ENCODE measurements at regions not wholly inside any gene's neighbourhood (a gene's known extent, or its start where the extent isn't known, plus 50 kb on each side); places are given as distances from the start of the nearest gene placed in this dataset.

DNA sequence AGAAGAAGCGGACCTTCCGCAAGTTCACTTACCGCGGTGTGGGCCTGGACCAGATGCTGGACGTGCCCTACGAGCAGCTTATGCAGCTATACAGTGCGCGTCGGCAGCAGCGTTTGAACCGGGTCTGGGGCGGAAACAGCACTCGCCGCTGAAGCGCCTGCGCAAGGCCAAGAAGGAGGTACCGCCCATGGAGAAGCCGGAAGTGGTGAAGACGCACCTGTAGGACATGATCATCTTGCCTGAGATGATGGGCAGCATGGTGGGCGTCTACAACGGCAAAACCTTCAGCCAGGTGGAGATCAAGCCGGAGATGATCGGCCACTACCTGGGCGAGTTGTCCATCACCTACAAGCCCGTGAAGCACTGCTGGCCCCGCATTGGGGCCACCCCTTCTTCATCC lies 390.4 kb upstream of the MEIS2 start:
- TF ChIP-seq, protein P1, sequence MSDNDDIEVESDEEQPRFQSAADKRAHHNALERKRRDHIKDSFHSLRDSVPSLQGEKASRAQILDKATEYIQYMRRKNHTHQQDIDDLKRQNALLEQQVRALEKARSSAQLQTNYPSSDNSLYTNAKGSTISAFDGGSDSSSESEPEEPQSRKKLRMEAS (IDR thresholded peaks at IDR 0.05; ENCODE audit: low read depth, low read length): no peak
- TF ChIP-seq, protein P2, sequence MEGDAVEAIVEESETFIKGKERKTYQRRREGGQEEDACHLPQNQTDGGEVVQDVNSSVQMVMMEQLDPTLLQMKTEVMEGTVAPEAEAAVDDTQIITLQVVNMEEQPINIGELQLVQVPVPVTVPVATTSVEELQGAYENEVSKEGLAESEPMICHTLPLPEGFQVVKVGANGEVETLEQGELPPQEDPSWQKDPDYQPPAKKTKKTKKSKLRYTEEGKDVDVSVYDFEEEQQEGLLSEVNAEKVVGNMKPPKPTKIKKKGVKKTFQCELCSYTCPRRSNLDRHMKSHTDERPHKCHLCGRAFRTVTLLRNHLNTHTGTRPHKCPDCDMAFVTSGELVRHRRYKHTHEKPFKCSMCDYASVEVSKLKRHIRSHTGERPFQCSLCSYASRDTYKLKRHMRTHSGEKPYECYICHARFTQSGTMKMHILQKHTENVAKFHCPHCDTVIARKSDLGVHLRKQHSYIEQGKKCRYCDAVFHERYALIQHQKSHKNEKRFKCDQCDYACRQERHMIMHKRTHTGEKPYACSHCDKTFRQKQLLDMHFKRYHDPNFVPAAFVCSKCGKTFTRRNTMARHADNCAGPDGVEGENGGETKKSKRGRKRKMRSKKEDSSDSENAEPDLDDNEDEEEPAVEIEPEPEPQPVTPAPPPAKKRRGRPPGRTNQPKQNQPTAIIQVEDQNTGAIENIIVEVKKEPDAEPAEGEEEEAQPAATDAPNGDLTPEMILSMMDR (IDR thresholded peaks at IDR 0.05; ENCODE audit: low read depth, low read length): no peak

All from NB4 (cell line).